Gastrocnemius medialis (tissue), 4 donors: ENCODE measurements at regions not wholly inside any gene's neighbourhood (a gene's known extent, or its start where the extent isn't known, plus 50 kb on each side); places are given as distances from the start of the nearest gene placed in this dataset.

Experiments used
- ATAC-seq, 2 donors: fragments of 150-250 bp; one replicate each; pipeline ENCODE4 v1.9.1; 2016
- DNase-seq, 2 donors: peaks; one replicate each; pipeline ENCODE4 v3.0.0-alpha.2; 2019
- H3K27ac ChIP-seq, 4 donors: fragments of 200-600 bp; sonication (generic); 1 replicate in 1 of 4; 2 replicates in 3 of 4; pipeline ENCODE4 v1.5.1; 2016 to 2018; ENCODE audit warnings: mild to moderate bottlenecking in 2 of 4, moderate library complexity in 1 of 4
- H3K27me3 ChIP-seq, 3 donors: fragments of 200-600 bp; sonication (generic) in 2 of 3; 1 replicate in 1 of 3; 2 replicates in 2 of 3; pipeline versions ENCODE4 v1.5.1 to v1.6.0; 2016 to 2019; ENCODE audit warnings: mild to moderate bottlenecking in 1 of 3, moderate library complexity in 1 of 3
- H3K36me3 ChIP-seq, 2 donors: fragments of 200-600 bp; sonication (generic) in 1 of 2; one replicate each; pipeline ENCODE4 v1.5.1; 2017 to 2018
- H3K4me1 ChIP-seq, 2 donors: fragments of 200-600 bp; sonication (generic) in 1 of 2; one replicate each; pipeline ENCODE4 v1.5.1; 2016 to 2017; ENCODE audit warnings: mild to moderate bottlenecking in 2 of 2
- H3K4me3 ChIP-seq, 4 donors: fragments of 200-600 bp; sonication (generic) in 3 of 4; 1 replicate in 1 of 4; 2 replicates in 3 of 4; pipeline ENCODE4 v1.5.1; 2016 to 2019; ENCODE audit warnings: mild to moderate bottlenecking in 2 of 4
- H3K9me3 ChIP-seq, 3 donors: fragments of 200-600 bp; sonication (generic) in 2 of 3; 1 replicate in 1 of 3; 2 replicates in 2 of 3; pipeline ENCODE4 v1.5.1; 2016 to 2019
- CTCF ChIP-seq, 5 experiments: fragments of 450-650 bp in 3 of 5; fragments of 200-600 bp in 2 of 5; sonication (generic) in 2 of 5; IDR thresholded peaks in 4 of 5; conservative IDR thresholded peaks in 1 of 5; 1 replicate in 4 of 5; 2 replicates in 1 of 5; pipeline ENCODE4 v1.5.1; 2016 to 2019; ENCODE audit warnings: antibody characterized with exemption in 5 of 5, mild to moderate bottlenecking in 3 of 5, moderate library complexity in 3 of 5
- POLR2A ChIP-seq, 2 donors: fragments of 450-650 bp; IDR thresholded peaks; one replicate each; pipeline ENCODE4 v1.6.1; 2017; ENCODE audit warnings: antibody characterized with exemption in 2 of 2, mild to moderate bottlenecking in 2 of 2, moderate library complexity in 2 of 2
- in situ Hi-C, 4 donors: fragments of 200-750 bp; cut with MboI; loops; one replicate each; pipeline versions ENCODE4 v1.15.0 to v1.8.0; 2017; ENCODE audit warnings: low sequenced_read_pairs in 4 of 4
- intact Hi-C: fragments of 100-400 bp; cut with DNase I; formaldehyde crosslinking; loops from one replicate; pipeline ENCODE4 v1.15.1; 2023; ENCODE audit warnings: low total_unique reads

GRCh38 chr6:113203715-113204110 is 653.4 kb upstream of the MARCKS start:
- no peaks in the 10 kb centered on the region for H3K9me3 ChIP-seq
- no peak overlapping the region for H3K4me3 ChIP-seq
- no peaks in the 10 kb centered on the region for H3K4me1 ChIP-seq
- no peaks in the 10 kb centered on the region for H3K36me3 ChIP-seq
- ATAC-seq: no peak
- no peak for DNase-seq
- H3K27me3 ChIP-seq: no peaks in the 10 kb centered on the region
- intact Hi-C loops (no loop called here), in situ Hi-C loops (no loop called here)
- no peak overlapping the region for H3K27ac ChIP-seq
- TF ChIP-seq POLR2A (IDR thresholded peaks at IDR 0.05) (no peak), CTCF (IDR thresholded peaks at IDR 0.05 in 4 of 5, conservative IDR thresholded peaks at IDR 0.05 in 1 of 5) (no peak)

GRCh38 chr6:113205553-113205952 is 651.6 kb upstream of the MARCKS start:
- DNase-seq (no peak), ATAC-seq (no peak)
- Histone ChIP-seq H3K9me3 (no peaks in the 10 kb centered on the region), H3K36me3 (no peaks in the 10 kb centered on the region), H3K4me1 (no peaks in the 10 kb centered on the region), H3K27ac (no peak overlapping the region), H3K4me3 (no peak overlapping the region), H3K27me3 (no peaks in the 10 kb centered on the region)
- intact Hi-C loops (no loop called here), in situ Hi-C loops (no loop called here)
- TF ChIP-seq CTCF (IDR thresholded peaks at IDR 0.05 in 4 of 5, conservative IDR thresholded peaks at IDR 0.05 in 1 of 5) (no peak), POLR2A (IDR thresholded peaks at IDR 0.05) (no peak)

GRCh38 chr6:113208726-113209125 is 648.4 kb upstream of the MARCKS start:
- TF ChIP-seq CTCF (IDR thresholded peaks at IDR 0.05 in 4 of 5, conservative IDR thresholded peaks at IDR 0.05 in 1 of 5): no peak
- TF ChIP-seq POLR2A (IDR thresholded peaks at IDR 0.05): no peak
- intact Hi-C loops (no loop called here), in situ Hi-C loops (no loop called here)
- Histone ChIP-seq H3K36me3 (no peaks in the 10 kb centered on the region), H3K4me1 (no peaks in the 10 kb centered on the region), H3K27ac (no peak overlapping the region), H3K27me3 (no peaks in the 10 kb centered on the region), H3K4me3 (no peak overlapping the region), H3K9me3 (no peaks in the 10 kb centered on the region)
- no peak for DNase-seq
- no peak for ATAC-seq

- no peak for DNase-seq
- in situ Hi-C loops (no loop called here), intact Hi-C loops (no loop called here)
- ATAC-seq: no peak
- Histone ChIP-seq H3K4me3 (no peak overlapping the region), H3K27me3 (no peaks in the 10 kb centered on the region), H3K27ac (no peak overlapping the region), H3K4me1 (no peaks in the 10 kb centered on the region), H3K9me3 (no peaks in the 10 kb centered on the region), H3K36me3 (no peaks in the 10 kb centered on the region)
- TF ChIP-seq POLR2A (IDR thresholded peaks at IDR 0.05): no peak
- TF ChIP-seq CTCF (IDR thresholded peaks at IDR 0.05 in 4 of 5, conservative IDR thresholded peaks at IDR 0.05 in 1 of 5): no peak
Measured at GRCh38 chr6:113209315-113209714, 647.8 kb upstream of the MARCKS start.

GRCh38 chr6:113211170-113211569 is 646.0 kb upstream of the MARCKS start:
- no peaks in the 10 kb centered on the region for H3K27me3 ChIP-seq
- intact Hi-C loops (no loop called here), in situ Hi-C loops (no loop called here)
- no peaks in the 10 kb centered on the region for H3K36me3 ChIP-seq
- no peak overlapping the region for H3K27ac ChIP-seq
- ATAC-seq (no peak), DNase-seq (no peak)
- H3K4me3 ChIP-seq: no peak overlapping the region
- no peaks in the 10 kb centered on the region for H3K4me1 ChIP-seq
- TF ChIP-seq POLR2A (IDR thresholded peaks at IDR 0.05): no peak
- no peak for TF ChIP-seq CTCF (IDR thresholded peaks at IDR 0.05 in 4 of 5, conservative IDR thresholded peaks at IDR 0.05 in 1 of 5)
- no peaks in the 10 kb centered on the region for H3K9me3 ChIP-seq
